NCI-H82 treated with DMSO at 0.1 percent for 48 hours (cell line): ENCODE measurements at regions not wholly inside any gene's neighbourhood (a gene's known extent, or its start where the extent isn't known, plus 50 kb on each side); places are given as distances from the start of the nearest gene placed in this dataset.

ENCODE experiments used
- DNase-seq: peaks from one replicate; lab custom pipeline; 2025; ENCODE audit not compliant: unreplicated experiment; lab: John Stamatoyannopoulos, UW

DNA sequence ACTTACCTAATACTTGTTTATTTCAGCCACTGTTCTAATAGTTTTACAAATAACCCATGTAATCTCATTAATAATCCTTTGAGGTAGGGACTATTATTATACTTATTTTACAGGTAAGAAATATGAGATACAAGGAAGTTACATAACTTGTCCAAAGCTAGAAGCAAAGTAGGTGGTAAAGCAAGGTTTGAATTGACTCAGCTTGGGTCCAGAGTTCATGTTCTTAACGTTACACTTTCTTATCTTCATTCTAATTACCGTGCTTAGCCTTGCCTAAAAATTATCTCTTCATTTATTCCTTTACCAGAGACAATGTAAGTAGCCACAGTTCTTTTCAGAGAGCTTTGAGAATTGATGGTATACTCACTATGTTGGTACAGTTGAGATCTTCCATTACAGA lies 743.6 kb downstream of the KCNJ3 start:
- no peak for DNase-seq

DNA sequence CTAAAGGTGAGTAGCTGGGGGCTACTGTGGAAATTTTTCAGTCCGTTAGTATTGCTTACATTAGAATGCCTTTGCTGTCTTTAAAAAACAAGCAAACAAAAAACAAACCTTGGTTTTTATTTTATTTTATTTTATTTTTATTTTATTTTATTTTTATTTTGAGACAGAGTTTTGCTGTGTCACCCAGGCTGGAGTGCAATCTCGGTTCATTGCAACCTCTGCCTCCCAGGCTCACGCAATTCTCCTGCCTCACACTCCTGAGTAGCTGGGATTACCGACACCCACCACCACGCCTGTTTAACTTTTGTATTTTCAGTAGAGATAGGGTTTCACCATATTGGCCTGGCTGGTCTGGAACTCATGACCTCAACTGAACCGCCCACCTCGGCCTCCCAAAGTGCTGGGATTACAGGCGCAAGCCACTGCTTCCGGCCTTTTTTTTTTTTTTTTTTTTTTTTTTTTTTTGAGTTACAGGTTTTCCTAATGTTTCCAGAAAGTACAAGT lies 732.6 kb downstream of the KCNJ3 start:
- no peak for DNase-seq

DNA sequence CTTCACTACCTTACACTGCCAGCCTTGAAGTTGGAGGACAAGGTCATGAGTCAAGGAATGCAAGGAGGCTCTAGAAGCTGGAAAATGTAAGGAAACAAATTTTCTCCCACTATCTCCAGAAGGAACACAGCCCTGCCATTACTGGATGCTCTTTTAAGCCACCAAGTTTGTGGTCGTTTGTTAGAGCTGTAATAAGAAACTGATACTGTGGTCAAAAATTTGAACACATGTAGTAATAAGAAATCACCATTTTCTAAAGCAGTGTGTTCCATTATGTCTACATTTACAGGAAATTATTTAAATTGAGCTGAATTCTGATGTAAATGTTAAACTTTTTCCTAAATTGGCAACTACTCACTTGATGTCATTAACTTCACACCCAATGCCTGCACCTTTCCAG lies 729.0 kb downstream of the KCNJ3 start:
- DNase-seq, result no peak

DNA sequence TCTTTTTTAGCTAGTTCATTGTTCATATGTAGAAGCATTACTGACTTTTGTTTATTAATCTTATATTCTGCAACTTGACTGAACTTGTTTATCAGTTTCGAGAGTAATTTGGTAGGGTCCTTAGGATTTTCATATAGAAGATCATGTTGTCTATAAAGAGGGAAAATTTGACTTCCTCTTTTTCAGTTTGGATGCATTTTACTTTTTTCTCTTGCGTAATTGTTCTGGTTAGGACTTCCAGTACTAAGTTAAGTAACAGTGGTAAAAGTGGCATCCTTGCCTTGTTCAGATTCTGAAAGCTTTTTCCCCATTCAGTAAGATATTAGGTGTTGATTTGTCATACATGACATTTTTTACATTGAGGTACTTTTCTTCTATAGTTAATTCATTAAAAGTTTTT lies 726.0 kb downstream of the KCNJ3 start:
- DNase-seq, result no peak

DNA sequence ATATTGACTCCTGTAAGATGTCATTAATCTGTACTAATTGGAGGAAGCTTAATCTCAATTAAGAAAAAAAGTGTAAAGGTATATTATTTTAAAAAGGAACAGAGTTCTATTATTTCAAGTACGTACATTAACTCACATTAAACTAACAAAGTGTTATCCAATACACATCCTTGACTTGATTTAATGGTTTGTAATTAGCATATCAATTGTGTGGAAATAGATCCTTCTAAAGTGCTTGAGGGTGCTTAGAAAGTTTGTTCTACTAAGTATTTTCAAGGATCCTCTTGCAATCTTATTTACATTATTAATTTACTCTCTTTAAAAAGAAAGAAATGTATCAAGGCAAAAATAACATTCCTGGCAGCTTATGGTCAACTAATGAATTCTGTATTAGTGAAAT lies 720.3 kb downstream of the KCNJ3 start:
- DNase-seq, result no peak

DNA sequence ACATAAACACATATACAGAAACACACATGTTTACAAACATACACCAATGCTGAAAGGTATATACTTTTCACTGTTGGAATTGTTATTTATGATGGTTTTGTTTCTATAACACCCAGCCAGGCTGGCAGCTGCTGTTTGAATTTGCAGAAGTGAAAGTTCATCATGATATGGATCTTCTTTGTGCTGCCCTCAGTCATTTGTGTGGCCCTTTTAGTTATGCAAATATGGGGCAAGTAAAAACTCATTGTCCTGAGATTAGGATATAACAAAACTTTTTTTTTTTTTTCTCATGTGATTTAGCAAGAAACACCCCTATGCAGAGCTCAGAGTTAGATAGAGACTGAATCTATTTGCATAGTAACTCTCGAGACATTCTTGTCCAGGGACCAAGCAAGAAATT lies 714.1 kb downstream of the KCNJ3 start:
- DNase-seq, result no peak

DNA sequence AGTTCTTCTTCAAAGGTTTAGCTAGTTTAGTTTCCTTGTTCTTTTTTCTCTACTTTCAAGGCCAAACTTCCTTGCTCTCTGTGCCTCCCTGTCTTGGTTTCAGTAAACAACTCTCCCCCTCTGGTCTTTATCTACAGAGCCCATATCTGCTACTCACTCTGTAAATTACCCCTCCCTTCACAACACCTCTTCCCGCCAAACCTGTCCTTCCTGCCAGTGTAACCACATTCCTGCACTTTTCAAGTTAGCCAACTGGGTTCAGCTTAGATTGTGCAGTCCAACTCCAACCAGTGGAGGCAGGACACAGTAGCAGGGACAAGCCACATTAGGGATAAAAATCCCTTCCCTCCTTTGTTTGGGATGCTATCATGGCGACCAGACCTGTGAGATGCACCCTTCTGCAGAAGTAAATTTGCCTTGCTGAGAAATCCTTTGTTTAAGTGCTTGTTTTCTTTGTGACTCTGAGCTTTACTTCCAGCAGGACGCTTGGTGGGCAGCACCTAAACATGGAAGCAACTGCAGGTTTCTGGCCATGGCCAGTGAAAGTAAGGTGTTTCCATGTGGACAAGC lies 706.0 kb downstream of the KCNJ3 start:
- no peak for DNase-seq

DNA sequence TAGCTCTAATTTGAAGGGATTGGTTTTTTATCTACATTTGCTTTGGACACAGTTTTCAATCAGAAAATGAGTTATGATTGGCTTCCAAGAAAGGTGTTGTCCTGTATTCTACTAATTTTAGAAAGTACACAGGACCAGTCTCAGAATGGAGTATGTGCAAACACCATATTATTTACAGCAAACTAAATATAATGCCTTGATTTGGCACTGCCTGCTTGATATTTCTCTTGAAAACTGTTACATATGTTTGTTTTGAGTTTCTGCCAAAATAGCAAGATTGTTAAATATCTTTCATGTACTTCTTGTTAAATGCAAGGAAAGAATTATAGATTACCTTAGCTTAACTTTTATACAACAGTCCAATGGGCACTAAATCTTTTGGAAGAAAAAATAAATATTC lies 694.9 kb downstream of the KCNJ3 start:
- DNase-seq, result no peak

DNA sequence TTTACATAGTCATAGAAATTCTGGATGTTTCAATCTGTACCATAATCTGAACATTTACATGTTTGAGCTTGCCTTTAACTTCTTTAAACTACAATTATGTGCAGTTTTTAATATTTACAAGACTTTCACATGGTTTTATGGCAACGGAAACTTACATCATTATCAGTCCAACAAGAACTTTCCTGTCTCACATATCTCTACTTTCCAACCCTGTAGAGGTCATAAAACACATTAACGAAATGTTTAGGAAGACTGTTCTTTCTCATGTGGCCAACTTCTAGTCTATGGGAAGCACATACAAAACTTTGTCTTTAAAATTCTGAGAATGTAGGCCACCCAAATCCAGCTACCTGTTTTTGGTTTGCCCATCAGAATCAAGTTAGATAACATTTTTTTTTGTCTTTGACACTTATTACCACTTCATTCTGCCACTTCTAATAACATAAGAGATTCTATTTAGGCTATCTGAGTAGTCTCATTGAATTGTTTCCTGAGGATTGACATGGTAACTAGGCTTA lies 693.2 kb downstream of the KCNJ3 start:
- DNase-seq, result no peak

DNA sequence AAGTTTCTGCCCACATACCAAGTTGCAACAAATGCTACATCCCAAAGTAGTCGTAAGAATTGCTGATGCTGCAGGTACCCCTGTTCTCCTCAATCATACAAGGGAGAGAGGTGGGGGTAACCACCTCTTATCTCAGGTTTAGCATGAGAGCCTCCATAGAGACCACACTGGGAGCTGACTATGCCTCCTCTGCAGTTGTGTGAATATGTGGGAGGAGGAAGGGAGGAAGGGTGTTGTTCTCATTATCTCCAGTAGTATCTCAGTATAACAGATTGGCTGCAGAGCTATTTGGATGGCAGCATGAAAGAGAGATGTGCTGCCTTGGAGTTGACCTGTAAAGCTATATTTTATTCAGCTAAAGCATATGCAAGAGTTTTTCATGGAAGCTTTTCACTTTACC lies 690.7 kb downstream of the KCNJ3 start:
- DNase-seq, result no peak

DNA sequence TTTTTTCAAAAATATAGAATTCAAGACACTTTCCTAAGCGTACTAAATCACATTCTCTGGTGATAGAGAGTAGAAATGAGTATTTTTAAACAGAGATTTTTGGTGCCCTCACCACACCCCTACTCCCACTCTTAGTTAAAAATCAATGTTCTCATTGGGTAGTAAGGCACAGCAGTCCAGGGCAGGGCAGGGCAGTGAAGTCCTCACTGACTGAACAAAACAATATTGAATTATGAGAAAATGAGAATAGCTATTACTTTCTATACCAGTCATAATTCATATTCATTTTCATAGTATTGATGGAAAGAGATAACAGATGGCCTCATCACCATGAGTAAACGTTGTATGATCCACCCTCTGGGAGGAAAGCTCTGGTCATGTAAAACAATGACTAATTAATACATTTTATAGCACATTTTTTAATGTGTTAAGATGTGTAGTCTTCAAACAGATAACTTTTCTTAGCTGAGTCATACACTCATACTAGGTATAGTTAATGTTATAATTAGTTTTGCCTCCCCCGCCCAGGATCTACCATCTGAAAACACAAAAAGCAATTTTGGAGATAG lies 686.1 kb downstream of the KCNJ3 start:
- DNase-seq, result no peak

DNA sequence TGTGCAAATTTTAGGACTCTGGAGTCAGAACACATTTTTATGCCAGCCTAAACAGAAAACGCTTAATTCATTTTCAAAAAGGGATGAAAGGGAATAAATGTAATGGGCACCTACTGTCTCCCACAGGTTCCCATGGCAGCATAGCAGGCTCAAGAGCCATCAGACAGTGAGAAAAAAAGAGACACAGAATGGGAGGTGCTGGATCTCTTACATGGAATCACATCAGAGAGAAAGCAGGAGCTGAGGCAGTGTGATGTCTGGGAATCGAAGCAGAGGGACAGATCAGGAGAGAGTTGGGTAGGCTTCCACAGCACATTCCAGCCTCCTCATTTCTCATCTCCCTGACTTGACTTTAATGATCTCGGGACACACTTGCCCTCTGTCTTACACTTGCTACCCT lies 684.3 kb downstream of the KCNJ3 start:
- no peak for DNase-seq

DNA sequence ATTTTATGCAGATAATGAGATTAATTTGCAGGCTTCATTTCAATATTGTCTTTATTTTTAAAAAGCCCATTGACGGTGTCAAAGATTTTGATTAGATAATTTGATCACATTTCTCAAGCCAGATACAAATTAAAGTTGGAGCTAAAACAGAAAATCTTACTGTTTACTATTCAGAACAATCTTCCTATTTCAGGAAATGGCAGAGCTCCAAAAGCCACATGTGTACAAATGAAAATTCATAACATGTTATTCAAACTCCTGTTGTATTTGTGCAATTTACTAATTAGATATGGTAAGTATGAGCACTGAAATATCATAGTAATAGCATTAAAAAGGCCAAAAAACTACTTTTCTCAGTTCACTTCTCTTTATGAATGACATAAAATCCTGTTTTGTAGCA lies 682.9 kb downstream of the KCNJ3 start:
- no peak for DNase-seq

DNA sequence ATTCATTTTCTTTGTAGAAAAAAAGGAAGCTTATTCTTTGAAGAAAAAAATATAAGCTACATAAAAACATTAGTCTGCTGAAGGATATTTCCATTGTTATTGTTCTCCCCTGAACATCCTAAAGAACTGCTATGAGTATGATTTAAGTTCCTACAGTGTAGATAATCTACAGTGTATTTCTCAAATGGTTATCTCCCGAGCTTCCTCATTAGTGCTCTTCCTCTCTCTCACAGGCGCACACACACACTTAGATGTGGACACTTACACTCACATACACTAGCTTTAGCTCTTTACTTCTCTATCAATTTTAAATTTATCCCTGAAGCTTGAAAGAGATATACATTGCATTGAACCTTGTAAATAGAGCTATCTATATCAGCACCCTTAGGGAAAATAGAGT lies 681.0 kb downstream of the KCNJ3 start:
- no peak for DNase-seq

DNA sequence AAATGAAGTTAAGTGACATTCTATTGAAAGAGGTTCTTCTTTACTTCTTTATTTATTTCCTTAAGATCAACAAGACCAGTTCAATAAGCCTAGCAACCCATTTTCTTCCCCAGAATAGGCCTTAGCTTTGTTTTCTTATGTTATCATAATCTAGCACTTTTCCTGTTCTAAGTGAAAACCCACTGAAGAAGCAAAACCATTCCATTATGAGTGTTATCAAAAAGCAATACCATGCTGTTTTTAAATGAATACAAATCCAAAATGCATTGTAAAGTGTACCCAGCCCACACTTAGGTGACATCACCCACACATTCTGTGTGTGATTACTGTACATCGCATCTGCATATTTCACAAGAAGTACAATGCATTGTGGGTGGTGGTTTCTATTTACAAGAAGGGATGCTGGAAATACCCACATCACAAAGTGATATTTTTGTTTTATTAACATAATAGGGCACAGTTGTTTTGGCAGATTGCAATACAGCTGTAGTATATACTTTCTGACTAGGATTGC lies 679.5 kb downstream of the KCNJ3 start:
- DNase-seq, result no peak

DNA sequence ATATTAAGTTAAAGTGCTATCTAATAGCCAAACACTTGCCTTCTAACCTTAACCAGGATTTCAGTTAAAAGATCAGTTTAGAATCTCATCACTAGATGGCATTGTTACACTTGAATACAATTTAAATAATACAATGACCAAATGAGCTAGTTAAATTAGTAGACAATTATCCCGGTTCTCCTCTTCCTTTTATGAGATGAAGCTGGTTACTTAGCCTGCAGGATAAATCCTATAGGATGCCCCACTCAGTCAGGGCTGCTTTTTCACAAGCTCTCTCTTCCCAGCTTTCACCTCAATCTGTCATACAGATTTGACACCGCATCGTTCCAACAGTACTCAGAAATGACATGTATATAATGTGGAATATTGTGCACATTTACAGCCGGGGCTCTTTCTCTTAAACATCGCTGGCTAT lies 678.8 kb downstream of the KCNJ3 start:
- DNase-seq, result peak; percentile 47

DNA sequence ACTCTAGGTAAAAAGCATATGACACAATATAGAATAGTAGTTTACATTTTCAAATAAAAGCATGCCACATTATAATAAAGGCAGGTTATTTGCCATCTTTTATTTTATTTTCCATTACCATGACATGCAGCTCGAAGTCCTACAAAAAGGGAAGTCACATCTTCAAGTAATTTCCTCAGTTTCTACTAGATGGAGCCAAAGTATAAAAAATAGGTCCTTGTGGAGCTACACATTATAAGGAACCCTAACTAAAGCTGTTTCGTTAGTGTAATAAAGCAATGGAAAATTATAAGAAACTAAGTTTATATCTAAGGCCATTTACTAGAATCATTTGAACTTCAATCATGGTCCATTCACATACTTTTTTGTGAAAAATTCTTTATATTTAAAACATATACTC lies 674.5 kb downstream of the KCNJ3 start:
- DNase-seq, result peak; percentile 10

DNA sequence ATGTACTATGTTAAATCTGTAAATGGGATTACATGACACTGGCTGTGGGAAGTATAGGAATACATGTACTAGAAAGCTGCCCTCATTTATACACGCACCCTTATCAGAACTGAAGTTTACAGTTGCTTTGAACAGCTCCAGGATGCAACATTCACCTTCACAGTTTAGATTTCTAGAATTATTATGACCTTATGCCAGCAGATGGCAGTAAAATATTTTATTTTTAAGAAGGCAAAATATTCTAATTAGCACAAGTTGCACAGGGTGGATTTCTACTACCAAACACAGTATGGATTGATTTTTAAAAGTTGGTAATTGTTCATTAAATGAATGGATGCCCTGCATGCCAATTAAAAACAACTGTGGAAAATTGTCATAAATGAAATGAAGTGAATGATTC lies 670.4 kb downstream of the KCNJ3 start:
- peak; percentile 35 for DNase-seq

DNA sequence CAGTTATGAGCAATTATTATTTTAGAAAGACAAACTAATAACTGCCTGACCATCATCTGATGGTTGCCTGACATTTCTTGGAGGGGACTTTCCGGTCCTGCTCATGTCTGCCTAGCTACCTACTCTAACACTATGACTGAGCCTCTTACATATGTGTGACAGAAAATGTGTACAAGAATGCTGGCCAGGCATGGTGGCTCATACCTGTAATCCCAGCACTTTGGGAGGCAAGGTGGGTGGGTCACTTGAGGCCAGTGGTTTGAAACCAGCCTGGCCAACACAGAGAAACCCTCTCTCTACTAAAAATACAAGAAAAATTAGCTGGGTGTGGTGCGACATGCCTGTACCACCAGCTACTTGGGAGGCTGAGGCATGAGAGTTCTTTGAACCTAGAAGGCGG lies 666.3 kb downstream of the KCNJ3 start:
- DNase-seq, result no peak

DNA sequence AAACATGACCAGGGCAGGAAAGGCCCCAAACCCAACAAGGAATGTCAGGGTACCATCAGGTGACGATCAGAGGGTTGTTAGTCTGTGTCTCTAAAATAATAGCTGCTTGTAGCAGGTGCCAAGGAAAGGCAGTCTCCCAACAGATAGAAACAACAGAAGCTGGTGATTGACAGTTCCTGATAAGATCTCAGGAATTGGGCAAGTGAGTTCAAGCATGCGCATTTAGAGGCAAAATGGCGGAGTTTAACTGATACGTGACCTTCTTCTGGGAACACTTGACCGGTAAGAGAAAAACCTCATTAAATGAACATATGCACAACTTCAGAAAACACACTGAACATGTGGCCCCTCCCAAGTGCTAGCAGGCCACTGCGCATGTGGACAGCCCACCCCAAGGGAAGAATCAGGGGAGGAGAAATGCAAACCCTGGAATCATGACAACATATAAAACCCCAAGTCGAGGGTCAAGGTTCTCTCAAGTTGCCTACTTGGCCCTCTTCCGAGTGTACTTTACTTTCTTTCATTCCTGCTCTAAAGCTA lies 664.9 kb downstream of the KCNJ3 start:
- no peak for DNase-seq

DNA sequence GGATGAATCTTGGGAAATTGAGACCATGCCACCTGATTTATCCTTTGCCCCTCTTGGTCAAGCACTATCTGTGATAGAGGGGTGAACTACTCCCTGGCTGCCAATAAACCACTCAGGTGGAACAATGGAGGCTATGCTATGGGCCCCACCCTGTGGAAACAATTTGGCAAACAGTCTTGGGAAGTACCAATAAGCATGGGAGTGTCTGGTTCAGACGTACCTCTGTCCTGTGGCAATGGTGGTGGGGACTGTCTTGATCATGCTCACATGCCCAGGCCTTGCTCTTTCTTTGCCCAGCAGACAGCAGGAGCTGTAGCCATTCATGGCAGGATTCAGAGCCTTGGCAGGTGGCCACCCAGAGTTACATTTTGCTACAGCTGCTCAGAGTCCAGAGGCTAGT lies 658.7 kb downstream of the KCNJ3 start:
- DNase-seq, result no peak

DNA sequence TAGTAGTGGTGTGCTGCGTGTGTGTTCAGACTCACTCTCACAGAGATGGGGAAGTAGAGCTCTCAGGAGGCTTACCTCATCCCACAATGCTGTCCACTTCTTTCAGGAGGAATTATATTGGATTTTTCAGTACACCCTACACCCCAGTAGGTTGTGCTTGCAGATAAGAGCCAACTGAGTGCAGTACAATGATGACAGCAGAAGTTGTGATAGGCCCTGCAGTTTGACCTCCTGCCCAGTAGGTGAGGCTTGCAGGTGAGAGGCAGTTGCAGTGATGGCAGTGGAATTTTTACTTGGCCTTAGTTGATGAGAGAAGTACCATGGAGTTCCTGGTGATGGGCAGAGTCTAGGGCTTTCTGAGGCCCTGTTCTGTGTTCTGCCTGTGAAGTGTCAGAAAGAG lies 657.8 kb downstream of the KCNJ3 start:
- no peak for DNase-seq
